ENCODE measurements at regions not wholly inside any gene's neighbourhood (a gene's known extent, or its start where the extent isn't known, plus 50 kb on each side); places are given as distances from the start of the nearest gene placed in this dataset.

GRCh38 chr5:3385991-3386519 lies 209.6 kb upstream of the IRX1 start (continued):
- no peak for TF ChIP-seq E4F1 (IDR thresholded peaks at IDR 0.05; ENCODE audit: borderline replicate concordance, partially characterized antibody)
- TF ChIP-seq GABPA (IDR thresholded peaks at IDR 0.05; ENCODE audit: low read depth) = no peak
- TF ChIP-seq, protein P1, sequence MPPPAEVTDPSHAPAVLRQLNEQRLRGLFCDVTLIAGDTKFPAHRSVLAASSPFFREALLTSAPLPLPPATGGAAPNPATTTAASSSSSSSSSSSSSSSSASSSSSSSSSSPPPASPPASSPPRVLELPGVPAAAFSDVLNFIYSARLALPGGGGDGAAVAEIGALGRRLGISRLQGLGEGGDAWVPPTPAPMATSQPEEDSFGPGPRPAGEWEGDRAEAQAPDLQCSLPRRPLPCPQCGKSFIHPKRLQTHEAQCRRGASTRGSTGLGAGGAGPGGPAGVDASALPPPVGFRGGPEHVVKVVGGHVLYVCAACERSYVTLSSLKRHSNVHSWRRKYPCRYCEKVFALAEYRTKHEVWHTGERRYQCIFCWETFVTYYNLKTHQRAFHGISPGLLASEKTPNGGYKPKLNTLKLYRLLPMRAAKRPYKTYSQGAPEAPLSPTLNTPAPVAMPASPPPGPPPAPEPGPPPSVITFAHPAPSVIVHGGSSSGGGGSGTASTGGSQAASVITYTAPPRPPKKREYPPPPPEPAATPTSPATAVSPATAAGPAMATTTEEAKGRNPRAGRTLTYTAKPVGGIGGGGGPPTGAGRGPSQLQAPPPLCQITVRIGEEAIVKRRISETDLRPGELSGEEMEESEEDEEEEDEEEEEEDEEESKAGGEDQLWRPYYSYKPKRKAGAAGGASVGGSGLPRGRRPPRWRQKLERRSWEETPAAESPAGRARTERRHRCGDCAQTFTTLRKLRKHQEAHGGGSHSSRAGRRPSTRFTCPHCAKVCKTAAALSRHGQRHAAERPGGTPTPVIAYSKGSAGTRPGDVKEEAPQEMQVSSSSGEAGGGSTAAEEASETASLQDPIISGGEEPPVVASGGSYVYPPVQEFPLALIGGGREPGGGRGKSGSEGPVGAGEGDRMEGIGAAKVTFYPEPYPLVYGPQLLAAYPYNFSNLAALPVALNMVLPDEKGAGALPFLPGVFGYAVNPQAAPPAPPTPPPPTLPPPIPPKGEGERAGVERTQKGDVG (CRISPR knock-in tag; IDR thresholded peaks at IDR 0.05) = no peak
- TF ChIP-seq, protein P2, sequence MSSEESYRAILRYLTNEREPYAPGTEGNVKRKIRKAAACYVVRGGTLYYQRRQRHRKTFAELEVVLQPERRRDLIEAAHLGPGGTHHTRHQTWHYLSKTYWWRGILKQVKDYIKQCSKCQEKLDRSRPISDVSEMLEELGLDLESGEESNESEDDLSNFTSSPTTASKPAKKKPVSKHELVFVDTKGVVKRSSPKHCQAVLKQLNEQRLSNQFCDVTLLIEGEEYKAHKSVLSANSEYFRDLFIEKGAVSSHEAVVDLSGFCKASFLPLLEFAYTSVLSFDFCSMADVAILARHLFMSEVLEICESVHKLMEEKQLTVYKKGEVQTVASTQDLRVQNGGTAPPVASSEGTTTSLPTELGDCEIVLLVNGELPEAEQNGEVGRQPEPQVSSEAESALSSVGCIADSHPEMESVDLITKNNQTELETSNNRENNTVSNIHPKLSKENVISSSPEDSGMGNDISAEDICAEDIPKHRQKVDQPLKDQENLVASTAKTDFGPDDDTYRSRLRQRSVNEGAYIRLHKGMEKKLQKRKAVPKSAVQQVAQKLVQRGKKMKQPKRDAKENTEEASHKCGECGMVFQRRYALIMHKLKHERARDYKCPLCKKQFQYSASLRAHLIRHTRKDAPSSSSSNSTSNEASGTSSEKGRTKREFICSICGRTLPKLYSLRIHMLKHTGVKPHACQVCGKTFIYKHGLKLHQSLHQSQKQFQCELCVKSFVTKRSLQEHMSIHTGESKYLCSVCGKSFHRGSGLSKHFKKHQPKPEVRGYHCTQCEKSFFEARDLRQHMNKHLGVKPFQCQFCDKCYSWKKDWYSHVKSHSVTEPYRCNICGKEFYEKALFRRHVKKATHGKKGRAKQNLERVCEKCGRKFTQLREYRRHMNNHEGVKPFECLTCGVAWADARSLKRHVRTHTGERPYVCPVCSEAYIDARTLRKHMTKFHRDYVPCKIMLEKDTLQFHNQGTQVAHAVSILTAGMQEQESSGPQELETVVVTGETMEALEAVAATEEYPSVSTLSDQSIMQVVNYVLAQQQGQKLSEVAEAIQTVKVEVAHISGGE (CRISPR knock-in tag; IDR thresholded peaks at IDR 0.05) = no peak
- TF ChIP-seq PAX8 (IDR thresholded peaks at IDR 0.05) = no peak
- TF ChIP-seq HCFC1 (IDR thresholded peaks at IDR 0.05; ENCODE audit: low read length) = no peak
